H9 (cell line): ENCODE measurements at regions not wholly inside any gene's neighbourhood (a gene's known extent, or its start where the extent isn't known, plus 50 kb on each side); places are given as distances from the start of the nearest gene placed in this dataset.

Source experiments
- DNase-seq: peaks from one replicate; pipeline ENCODE4 v3.0.0-alpha.2; 2017
- H2AFZ ChIP-seq: one replicate; pipeline ENCODE4 v1.6.1; 2013; ENCODE audit warnings: mild to moderate bottlenecking, low read length, control low read depth, moderate library complexity
- H2AK5ac ChIP-seq: 2 replicates; pipeline ENCODE4 v1.6.1; 2013; ENCODE audit warnings: low read length, control low read depth, mixed read lengths; ENCODE audit not compliant: insufficient read length
- H2BK120ac ChIP-seq: one replicate; pipeline ENCODE4 v1.6.1; 2013; ENCODE audit warnings: low read depth, mild to moderate bottlenecking, low read length, control low read depth, inconsistent platforms; ENCODE audit not compliant: poor library complexity, severe bottlenecking
- H2BK12ac ChIP-seq: 2 replicates; pipeline ENCODE4 v1.6.1; 2013; ENCODE audit warnings: low read length, control low read depth, mixed read lengths, low read depth; ENCODE audit not compliant: insufficient read length
- H2BK15ac ChIP-seq: 2 replicates; pipeline ENCODE4 v1.6.1; 2013; ENCODE audit warnings: low read depth, low read length, control low read depth
- H2BK20ac ChIP-seq: one replicate; pipeline ENCODE4 v1.6.1; 2013; ENCODE audit warnings: low read depth, mild to moderate bottlenecking, low read length, control low read depth, inconsistent platforms; ENCODE audit not compliant: poor library complexity, severe bottlenecking
- H2BK5ac ChIP-seq: 2 replicates; pipeline ENCODE4 v1.6.1; 2013; ENCODE audit warnings: low read length, control low read depth, mixed read lengths; ENCODE audit not compliant: insufficient read length
- H3K14ac ChIP-seq: 2 replicates; pipeline ENCODE4 v1.6.1; 2013; ENCODE audit warnings: low read length, control low read depth; ENCODE audit not compliant: insufficient read depth
- H3K18ac ChIP-seq: 2 replicates; pipeline ENCODE4 v1.6.1; 2013; ENCODE audit warnings: low read depth, mild to moderate bottlenecking, mixed read lengths, low read length, control low read depth; ENCODE audit not compliant: insufficient read length
- H3K23ac ChIP-seq: 2 replicates; pipeline ENCODE4 v1.6.1; 2013; ENCODE audit warnings: low read length, control low read depth, mixed read lengths, low read depth; ENCODE audit not compliant: insufficient read length
- H3K23me2 ChIP-seq: 2 replicates; pipeline ENCODE4 v1.6.1; 2013; ENCODE audit warnings: low read depth, mild to moderate bottlenecking, mixed read lengths, low read length, control low read depth; ENCODE audit not compliant: insufficient read length, poor library complexity, severe bottlenecking
- H3K27ac ChIP-seq: 2 replicates; pipeline ENCODE4 v1.5.1; 2013; ENCODE audit warnings: low read length, control low read depth, mixed read lengths, low read depth; ENCODE audit not compliant: insufficient read length
- H3K27me3 ChIP-seq: 2 replicates; pipeline ENCODE4 v1.6.1; 2013; ENCODE audit warnings: low read length, control low read depth, inconsistent platforms; ENCODE audit not compliant: insufficient read depth
- H3K4ac ChIP-seq: 2 replicates; pipeline ENCODE4 v1.6.1; 2013; ENCODE audit warnings: low read depth, mild to moderate bottlenecking, control low read depth, inconsistent platforms, low read length, moderate library complexity
- H3K4me1 ChIP-seq: 2 replicates; pipeline ENCODE4 v1.6.1; 2013; ENCODE audit warnings: low read length, control low read depth, inconsistent platforms; ENCODE audit not compliant: insufficient read depth
- H3K4me2 ChIP-seq: 2 replicates; pipeline ENCODE4 v1.6.1; 2013; ENCODE audit warnings: low read length, control low read depth, mixed read lengths; ENCODE audit not compliant: insufficient read length, insufficient read depth
- H3K56ac ChIP-seq: 2 replicates; pipeline ENCODE4 v1.6.1; 2013; ENCODE audit warnings: low read depth, mild to moderate bottlenecking, mixed read lengths, low read length, control low read depth; ENCODE audit not compliant: insufficient read length
- H3K79me1 ChIP-seq: 2 replicates; pipeline ENCODE4 v1.6.1; 2013; ENCODE audit warnings: low read depth, mild to moderate bottlenecking, moderate library complexity, low read length, control low read depth, inconsistent platforms; ENCODE audit not compliant: insufficient read depth, poor library complexity, severe bottlenecking
- H3K79me2 ChIP-seq: 2 replicates; pipeline ENCODE4 v1.6.1; 2013; ENCODE audit warnings: low read length, control low read depth, inconsistent platforms; ENCODE audit not compliant: insufficient read depth
- H3K9ac ChIP-seq: 2 replicates; pipeline ENCODE4 v1.6.1; 2013; ENCODE audit warnings: low read length, control low read depth, mixed read lengths; ENCODE audit not compliant: insufficient read length; ENCODE audit errors: extremely low read depth
- H3K9me3 ChIP-seq: one replicate; pipeline ENCODE4 v1.6.1; 2013; ENCODE audit warnings: low read depth, low read length, inconsistent platforms; ENCODE audit not compliant: control insufficient read depth
- H3T11ph ChIP-seq: one replicate; pipeline ENCODE4 v1.6.1; 2013; ENCODE audit warnings: mild to moderate bottlenecking, low read length, control low read depth, inconsistent platforms
- H4K20me1 ChIP-seq: one replicate; pipeline ENCODE4 v1.6.1; 2013; ENCODE audit not compliant: control insufficient read depth, insufficient read length, insufficient read depth
- H4K5ac ChIP-seq: 2 replicates; pipeline ENCODE4 v1.6.1; 2013; ENCODE audit warnings: low read depth, mild to moderate bottlenecking, mixed read lengths, low read length, control low read depth; ENCODE audit not compliant: insufficient read length
- H4K8ac ChIP-seq: replicated peaks from 2 replicates; pipeline ENCODE4 v1.6.1; 2013; ENCODE audit warnings: low read length, control low read depth, mixed read lengths, low read depth; ENCODE audit not compliant: insufficient read length
- H4K91ac ChIP-seq: 2 replicates; pipeline ENCODE4 v1.6.1; 2013; ENCODE audit warnings: low read depth, mild to moderate bottlenecking, moderate library complexity, mixed read lengths, low read length, control low read depth; ENCODE audit not compliant: insufficient read length
- H3K27ac Mint-ChIP-seq, 3 experiments: 2 replicates in 2 of 3; 3 replicates in 1 of 3; pipeline ENCODE4 v1.8.0; 2020 to 2021; ENCODE audit warnings: mixed read lengths in 3 of 3, mild to moderate bottlenecking in 1 of 3, moderate library complexity in 1 of 3
- H3K27me3 Mint-ChIP-seq: 2 replicates; pipeline ENCODE4 v1.8.0; 2021; ENCODE audit warnings: low read depth, mild to moderate bottlenecking, moderate library complexity, mixed read lengths
- H3K36me3 Mint-ChIP-seq, 3 experiments: 2 replicates in 2 of 3; 3 replicates in 1 of 3; pipeline ENCODE4 v1.8.0; 2020 to 2021; ENCODE audit warnings: low read depth in 3 of 3, mixed read lengths in 3 of 3; ENCODE audit not compliant: insufficient read depth in 1 of 3
- H3K4me1 Mint-ChIP-seq, 2 experiments: 2 replicates each; pipeline ENCODE4 v1.8.0; 2020; ENCODE audit warnings: mixed read lengths in 2 of 2
- H3K4me3 Mint-ChIP-seq, 2 experiments: 2 replicates in 1 of 2; 3 replicates in 1 of 2; pipeline ENCODE4 v1.8.0; 2020 to 2021; ENCODE audit warnings: mild to moderate bottlenecking in 2 of 2, mixed read lengths in 2 of 2, moderate library complexity in 1 of 2
- H3K9me3 Mint-ChIP-seq, 2 experiments: 2 replicates in 1 of 2; 3 replicates in 1 of 2; pipeline ENCODE4 v1.8.0; 2020; ENCODE audit warnings: mild to moderate bottlenecking in 2 of 2, mixed read lengths in 2 of 2, moderate library complexity in 1 of 2
- WGBS: extraction: QIAGEN DNeasy Blood & Tissue Kit; methylation state at CpG from one replicate; pipeline ENCODE4 v1.1.7; 2013; ENCODE audit warnings: missing lambda C conversion rate, low lambda C conversion rate, mixed read lengths; ENCODE audit not compliant: insufficient read length; ENCODE audit errors: extremely low coverage; 5-methylcytosine and 5-hydroxymethylcytosine counted together
- TF ChIP-seq, protein P1 (sequence below): fragments of 200-600 bp; sonication (generic); conservative IDR thresholded peaks from 3 replicates; pipeline ENCODE4 v1.8.0; 2021; ENCODE audit warnings: antibody characterized with exemption, mild to moderate bottlenecking

DNA sequence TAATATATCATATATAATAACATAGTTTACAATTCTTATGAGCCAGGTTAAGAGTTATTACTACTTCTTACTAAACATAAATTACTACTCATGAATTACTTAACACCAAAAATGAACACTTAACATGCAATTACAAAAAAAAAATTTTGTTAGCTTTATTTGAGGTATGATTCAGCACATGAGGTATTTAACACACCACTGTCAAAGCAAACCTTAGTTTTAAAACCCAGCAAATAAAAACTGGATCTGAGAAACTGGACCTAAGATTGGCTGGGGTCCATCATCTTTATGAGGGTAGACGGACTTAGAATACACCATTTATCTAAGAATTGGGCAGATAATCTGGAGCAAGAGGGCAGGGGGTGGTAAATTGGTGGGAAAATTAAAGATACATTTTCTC is 81.8 kb upstream of the CREB1 start:
- H3K23ac ChIP-seq = no peak overlapping the region
- H3K9ac ChIP-seq = no peak overlapping the region
- no peaks in the 10 kb centered on the region for H3K79me2 ChIP-seq
- TF ChIP-seq, protein P1, sequence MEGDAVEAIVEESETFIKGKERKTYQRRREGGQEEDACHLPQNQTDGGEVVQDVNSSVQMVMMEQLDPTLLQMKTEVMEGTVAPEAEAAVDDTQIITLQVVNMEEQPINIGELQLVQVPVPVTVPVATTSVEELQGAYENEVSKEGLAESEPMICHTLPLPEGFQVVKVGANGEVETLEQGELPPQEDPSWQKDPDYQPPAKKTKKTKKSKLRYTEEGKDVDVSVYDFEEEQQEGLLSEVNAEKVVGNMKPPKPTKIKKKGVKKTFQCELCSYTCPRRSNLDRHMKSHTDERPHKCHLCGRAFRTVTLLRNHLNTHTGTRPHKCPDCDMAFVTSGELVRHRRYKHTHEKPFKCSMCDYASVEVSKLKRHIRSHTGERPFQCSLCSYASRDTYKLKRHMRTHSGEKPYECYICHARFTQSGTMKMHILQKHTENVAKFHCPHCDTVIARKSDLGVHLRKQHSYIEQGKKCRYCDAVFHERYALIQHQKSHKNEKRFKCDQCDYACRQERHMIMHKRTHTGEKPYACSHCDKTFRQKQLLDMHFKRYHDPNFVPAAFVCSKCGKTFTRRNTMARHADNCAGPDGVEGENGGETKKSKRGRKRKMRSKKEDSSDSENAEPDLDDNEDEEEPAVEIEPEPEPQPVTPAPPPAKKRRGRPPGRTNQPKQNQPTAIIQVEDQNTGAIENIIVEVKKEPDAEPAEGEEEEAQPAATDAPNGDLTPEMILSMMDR = no peak
- H3K14ac ChIP-seq = no peak overlapping the region
- peaks cover 45 to 54% of the 10 kb centered on the region in 2 experiments for H3K4me1 Mint-ChIP-seq
- no peak overlapping the region for H4K5ac ChIP-seq
- no peak overlapping the region for H3K4ac ChIP-seq
- H2BK20ac ChIP-seq = no peak overlapping the region
- H3K18ac ChIP-seq = no peak overlapping the region
- no peak overlapping the region for H3K4me3 Mint-ChIP-seq
- H4K91ac ChIP-seq = no peak overlapping the region
- no peak overlapping the region for H3K56ac ChIP-seq
- no peak overlapping the region for H3K27ac ChIP-seq
- H2AK5ac ChIP-seq = no peak overlapping the region
- no peaks in the 10 kb centered on the region for H4K20me1 ChIP-seq
- no peaks in the 10 kb centered on the region for H3K23me2 ChIP-seq
- no peak overlapping the region for H3K4me2 ChIP-seq
- no peaks in the 10 kb centered on the region for H3K9me3 ChIP-seq
- no peaks in the 10 kb centered on the region; a peak in 1 of 5 replicates for H3K9me3 Mint-ChIP-seq
- WGBS = no CpG with 5 or more reads among the region's 1 CpG
- H2BK5ac ChIP-seq = no peak overlapping the region
- H3T11ph ChIP-seq = no peak overlapping the region
- no peak overlapping the region for H3K27ac Mint-ChIP-seq
- H3K36me3 Mint-ChIP-seq = peaks cover 0 to 5% (median 2%) of the 10 kb centered on the region in 3 experiments; a peak in 2 of 7 replicates
- no peak overlapping the region for H2BK12ac ChIP-seq
- no peak overlapping the region for H4K8ac ChIP-seq
- H2AFZ ChIP-seq = no peak overlapping the region
- H3K4me1 ChIP-seq = peaks cover 8% of the 10 kb centered on the region; the same call in 1 of the 2 replicates
- H3K27me3 ChIP-seq = no peaks in the 10 kb centered on the region
- DNase-seq = no peak
- no peak overlapping the region for H2BK15ac ChIP-seq
- H3K27me3 Mint-ChIP-seq = no peaks in the 10 kb centered on the region
- H2BK120ac ChIP-seq = no peak overlapping the region
- no peaks in the 10 kb centered on the region for H3K79me1 ChIP-seq
